ENCODE measurements at regions not wholly inside any gene's neighbourhood (a gene's known extent, or its start where the extent isn't known, plus 50 kb on each side); places are given as distances from the start of the nearest gene placed in this dataset.
"Not testable (repeated sequence)": the region's sequence is repeated elsewhere in the genome, so short reads cannot be mapped to it uniquely, and the experiment has no call there.

GRCh38 chrX:43333543-43333942 is 322.6 kb upstream of the MAOA start:
- intact Hi-C loops (cut with micrococcal nuclease), result loop anchor here (5.0 kb wide), 1 partner anchor 1556 kb away; no protein-coding TSS in a partner anchor

- intact Hi-C loops (cut with micrococcal nuclease), result loop anchor here (5.0 kb wide), 1 partner anchor 1548 kb away; no protein-coding TSS in a partner anchor
These were observed 310.9 kb upstream of the MAOA start for GRCh38 chrX:43345166-43345565.

- intact Hi-C loops (cut with micrococcal nuclease), result loop anchor here (1.0 to 5.0 kb wide), 2 partner anchors 208 to 1552 kb away; no protein-coding TSS in a partner anchor
These were observed 306.7 kb upstream of the MAOA start for GRCh38 chrX:43349363-43349762.

- intact Hi-C loops (cut with micrococcal nuclease), result no loop called here
These were observed 305.2 kb upstream of the MAOA start for GRCh38 chrX:43350935-43351334.

GRCh38 chrX:43357741-43358140 is 298.4 kb upstream of the MAOA start:
- intact Hi-C loops (cut with micrococcal nuclease), result no loop called here

- intact Hi-C loops (cut with micrococcal nuclease), result no loop called here
These were observed 283.1 kb upstream of the MAOA start for GRCh38 chrX:43373032-43373431.

DNA sequence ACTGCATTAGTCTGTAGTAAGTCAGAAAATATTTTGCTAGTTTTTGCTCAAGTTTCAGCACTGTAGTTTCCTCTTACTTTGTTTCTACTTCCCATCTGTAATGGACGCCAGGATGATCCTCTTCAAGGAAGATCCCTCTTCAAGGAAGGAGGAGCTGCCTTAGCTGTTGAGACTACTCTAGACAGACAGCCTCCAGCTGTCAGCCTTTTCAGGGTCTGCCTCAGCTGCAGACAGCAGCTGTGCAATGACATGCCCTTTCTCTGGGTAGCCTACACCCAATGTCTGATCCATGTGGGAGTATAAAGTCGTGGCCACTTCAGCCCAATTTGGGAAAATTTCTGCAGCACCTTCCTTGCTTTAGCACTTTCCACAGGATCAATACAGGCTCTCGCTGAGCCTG is 281.0 kb upstream of the MAOA start:
- intact Hi-C loops (cut with micrococcal nuclease), result no loop called here

GRCh38 chrX:43380704-43381103 is 275.4 kb upstream of the MAOA start:
- intact Hi-C loops (cut with micrococcal nuclease), result no loop called here

DNA sequence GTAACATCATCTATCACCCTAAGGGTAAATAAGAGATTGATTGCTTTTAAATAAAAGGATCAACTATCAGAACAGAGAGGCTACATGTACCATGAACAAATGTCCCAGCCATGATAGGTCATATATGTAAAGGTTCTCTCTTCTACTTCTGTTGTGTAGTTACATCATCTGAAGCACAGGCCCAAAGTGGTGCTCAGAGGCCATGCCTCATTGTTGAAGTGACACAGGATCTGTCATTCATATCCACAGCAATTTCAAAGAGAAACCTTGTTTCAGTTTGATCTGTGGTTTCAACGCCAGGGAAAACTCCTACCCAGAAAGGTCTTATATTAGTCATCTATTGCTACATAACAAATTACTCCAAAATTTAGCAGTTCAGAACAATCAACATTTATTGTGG is 269.2 kb upstream of the MAOA start:
- intact Hi-C loops (cut with micrococcal nuclease), result no loop called here

GRCh38 chrX:43405191-43405590 is 250.9 kb upstream of the MAOA start:
- intact Hi-C loops (cut with micrococcal nuclease), result no loop called here

DNA sequence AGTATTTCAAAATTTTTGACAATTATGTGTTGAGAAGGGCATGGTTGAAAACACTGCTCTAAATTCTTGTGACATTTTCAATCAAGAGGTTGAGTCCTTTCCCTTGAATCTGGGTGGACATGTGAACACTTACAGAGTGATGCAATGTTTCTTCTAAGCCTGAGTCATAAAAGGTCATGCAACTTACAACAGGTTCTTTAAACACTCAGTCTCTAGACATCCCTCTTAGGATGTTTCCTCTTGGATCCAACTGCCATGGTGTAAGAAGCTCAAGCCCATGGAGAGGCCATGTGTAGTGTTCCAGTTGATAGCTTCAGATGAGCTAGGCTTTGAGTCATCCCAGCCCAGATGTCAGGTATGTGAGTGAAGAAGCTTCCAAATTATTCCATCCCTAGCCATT is 232.2 kb upstream of the MAOA start:
- intact Hi-C loops (cut with micrococcal nuclease), result no loop called here

DNA sequence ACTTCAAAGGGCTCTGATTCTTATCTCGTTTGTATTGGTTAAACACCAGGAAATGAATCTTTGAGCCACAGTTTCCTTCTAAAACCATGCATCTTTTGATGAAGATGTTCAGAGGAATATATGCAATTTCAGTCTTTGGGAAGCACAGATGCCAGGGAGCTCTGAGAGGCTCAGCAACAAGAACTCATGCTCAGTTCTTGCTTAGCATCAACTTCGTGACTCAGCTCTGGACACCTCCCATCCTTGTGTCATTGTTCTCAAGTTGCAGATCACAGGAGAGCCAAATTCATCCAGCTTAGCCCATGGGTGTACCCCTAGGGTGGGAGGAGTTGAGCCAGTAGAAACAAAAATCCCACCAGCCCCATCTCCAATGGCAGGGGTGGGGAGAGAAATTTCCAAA is 219.6 kb upstream of the MAOA start:
- intact Hi-C loops (cut with micrococcal nuclease), result no loop called here

- intact Hi-C loops (cut with micrococcal nuclease), result no loop called here
These were observed 209.3 kb upstream of the MAOA start for GRCh38 chrX:43446752-43447151.

- intact Hi-C loops (cut with micrococcal nuclease), result no loop called here
These were observed 207.4 kb upstream of the MAOA start for GRCh38 chrX:43448688-43449087.

GRCh38 chrX:43450355-43450754 is 205.7 kb upstream of the MAOA start:
- intact Hi-C loops (cut with micrococcal nuclease), result no loop called here

DNA sequence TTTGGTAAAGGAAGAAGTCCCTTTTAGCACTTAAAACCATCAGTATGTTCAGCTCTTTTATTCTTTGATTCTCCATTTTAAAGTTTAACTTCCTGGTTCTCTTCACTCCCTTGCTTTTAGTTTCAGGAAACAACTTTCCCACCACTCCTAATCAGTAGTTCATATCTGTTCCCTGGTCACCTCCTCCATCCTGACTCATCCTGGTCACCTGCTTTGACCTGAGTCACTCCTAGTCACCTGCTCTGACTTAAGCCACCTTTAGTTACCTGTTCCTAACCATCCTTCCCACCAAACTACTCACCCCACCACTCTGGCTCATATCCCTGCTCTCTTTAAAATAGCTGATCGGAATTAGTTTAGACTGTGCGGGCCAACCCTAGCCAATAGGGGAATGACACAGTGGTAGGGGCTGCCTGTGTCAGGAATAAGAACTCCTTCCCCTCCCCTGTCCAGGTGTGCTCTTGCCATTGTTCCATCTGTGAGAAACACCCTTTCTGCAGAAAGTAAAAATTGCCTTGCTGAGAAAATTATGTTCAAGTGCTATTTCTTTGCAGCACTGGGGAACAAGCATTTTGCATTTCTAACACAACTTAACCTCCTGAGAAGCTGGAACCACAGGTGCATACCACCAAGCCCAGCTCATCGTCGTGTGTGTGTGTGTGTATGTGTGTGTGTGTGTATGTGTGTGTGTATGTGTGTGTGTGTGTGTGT is 204.0 kb upstream of the MAOA start:
- intact Hi-C loops (cut with micrococcal nuclease), result not testable (repeated sequence)

DNA sequence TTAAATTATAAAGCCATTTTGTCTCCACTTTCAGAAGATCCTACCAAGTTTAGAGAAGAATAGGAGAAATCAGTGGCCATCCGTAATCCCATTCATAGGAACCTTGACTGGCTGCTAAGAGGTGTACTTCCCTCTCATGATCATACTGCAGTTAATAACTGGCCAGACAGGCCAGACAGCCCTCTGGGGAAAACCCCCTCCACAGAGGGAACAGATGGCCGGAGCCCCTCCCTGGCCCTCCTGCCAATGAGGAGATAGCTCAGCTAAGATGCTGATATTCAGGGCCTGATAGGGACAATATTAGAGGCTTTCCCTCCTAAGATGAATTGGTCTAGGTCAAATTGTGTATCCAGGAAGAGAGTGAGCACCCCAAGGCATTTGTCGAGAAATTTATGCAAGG is 200.0 kb upstream of the MAOA start:
- intact Hi-C loops (cut with micrococcal nuclease), result no loop called here

GRCh38 chrX:43456906-43457305 is 199.2 kb upstream of the MAOA start:
- intact Hi-C loops (cut with micrococcal nuclease), result no loop called here

GRCh38 chrX:43467608-43468234 is 188.4 kb upstream of the MAOA start:
- intact Hi-C loops (cut with micrococcal nuclease), result no loop called here

DNA sequence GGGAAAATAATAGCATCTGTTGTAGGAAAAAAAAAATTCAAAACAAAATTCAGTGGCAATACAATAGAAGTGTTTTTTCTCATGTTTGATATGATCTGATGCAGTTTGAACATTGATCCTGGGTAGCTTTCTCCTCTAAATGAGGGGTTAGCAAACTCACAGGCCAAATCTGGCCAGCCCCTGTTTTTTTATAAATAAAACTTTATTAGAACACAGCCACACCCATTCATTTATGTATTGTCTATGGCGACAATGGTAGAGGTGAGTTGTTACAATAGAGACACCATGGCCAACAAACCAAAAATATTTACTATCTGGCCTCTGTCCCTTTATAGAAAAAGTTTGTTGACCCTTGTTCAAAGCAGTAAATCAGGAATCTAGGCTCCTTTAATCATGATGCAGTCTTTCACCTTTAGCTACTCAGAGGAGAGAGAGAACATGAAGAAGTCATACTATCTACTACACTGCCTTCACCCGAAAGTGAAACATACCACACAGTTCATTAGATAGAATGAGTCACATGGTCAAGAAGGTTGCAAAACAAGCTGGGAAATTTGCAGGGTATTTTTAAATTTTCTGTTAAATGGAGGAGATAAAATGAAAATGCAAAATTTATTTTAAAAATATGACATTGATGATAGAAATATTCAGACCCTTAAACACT is 186.6 kb upstream of the MAOA start:
- intact Hi-C loops (cut with micrococcal nuclease), result no loop called here

GRCh38 chrX:43474321-43474720 is 181.8 kb upstream of the MAOA start:
- intact Hi-C loops (cut with micrococcal nuclease), result no loop called here

DNA sequence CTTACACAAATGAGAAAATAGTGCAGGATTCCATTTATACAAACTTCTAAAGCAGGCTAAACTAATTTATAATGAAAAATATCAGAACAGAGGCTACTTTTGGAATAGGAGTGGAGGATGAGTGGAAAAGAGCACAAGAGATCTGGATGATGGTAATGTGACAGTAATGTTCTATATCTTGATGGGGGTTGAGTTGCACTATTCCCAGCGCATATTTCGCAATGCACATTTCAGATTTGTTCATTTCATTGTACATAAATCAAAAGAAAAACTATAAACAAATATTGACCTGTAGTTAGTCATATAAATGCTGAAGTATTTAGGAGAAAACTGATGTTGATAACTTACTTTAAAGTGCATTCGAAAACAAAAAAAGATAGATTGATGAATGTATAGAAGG is 177.0 kb upstream of the MAOA start:
- intact Hi-C loops (cut with micrococcal nuclease), result no loop called here

DNA sequence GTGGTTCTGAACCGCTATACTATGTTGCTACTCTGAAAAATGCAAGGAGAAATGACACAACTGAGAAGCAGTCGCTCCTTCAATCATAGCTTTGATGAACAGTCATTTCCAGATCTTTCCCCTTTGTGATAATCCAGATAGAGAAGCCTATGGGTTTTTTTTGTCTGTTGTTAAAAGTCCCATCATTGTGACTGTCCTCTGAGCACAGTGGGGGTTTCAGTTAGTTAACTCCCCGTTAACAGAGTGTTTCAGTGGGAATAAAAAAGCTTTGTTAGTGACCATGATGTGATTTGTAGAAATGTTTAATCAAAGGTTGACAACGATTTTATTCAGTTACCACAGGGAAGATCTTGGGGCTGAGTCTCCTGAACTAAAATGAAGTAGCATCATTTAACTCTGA is 176.2 kb upstream of the MAOA start:
- intact Hi-C loops (cut with micrococcal nuclease), result no loop called here
